HG02884 (cell line): ENCODE measurements at regions not wholly inside any gene's neighbourhood (a gene's known extent, or its start where the extent isn't known, plus 50 kb on each side); places are given as distances from the start of the nearest gene placed in this dataset.
"Not testable (repeated sequence)": the region's sequence is repeated elsewhere in the genome, so short reads cannot be mapped to it uniquely, and the experiment has no call there.

Source experiments
- ATAC-seq: cut with Tn5 transposase; IDR thresholded peaks from one replicate; pipeline ENCODE4 v1.9.1; 2021; ENCODE audit warnings: mild to moderate bottlenecking, moderate library complexity; ENCODE audit not compliant: unreplicated experiment

DNA sequence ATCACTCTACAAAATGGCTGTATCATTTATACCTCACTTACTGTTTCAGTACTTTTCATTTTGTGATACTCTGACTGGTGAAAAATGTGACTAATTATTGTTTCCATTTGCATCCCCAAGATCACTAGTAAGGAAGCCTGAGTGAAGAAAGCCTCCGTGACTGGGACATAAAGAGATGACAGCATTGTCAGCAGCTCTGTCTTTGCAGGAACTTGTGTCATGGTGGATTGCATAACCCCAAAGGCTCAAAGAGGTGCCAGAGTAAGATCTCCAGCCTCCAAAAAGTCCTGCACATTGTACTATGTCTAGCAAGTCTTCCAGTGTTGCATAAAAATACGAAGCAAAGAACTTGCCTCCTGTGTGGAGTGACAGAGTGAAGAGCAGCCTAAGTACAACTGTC, 187.5 kb upstream of the CRIM1 start:
- no peak for ATAC-seq

DNA sequence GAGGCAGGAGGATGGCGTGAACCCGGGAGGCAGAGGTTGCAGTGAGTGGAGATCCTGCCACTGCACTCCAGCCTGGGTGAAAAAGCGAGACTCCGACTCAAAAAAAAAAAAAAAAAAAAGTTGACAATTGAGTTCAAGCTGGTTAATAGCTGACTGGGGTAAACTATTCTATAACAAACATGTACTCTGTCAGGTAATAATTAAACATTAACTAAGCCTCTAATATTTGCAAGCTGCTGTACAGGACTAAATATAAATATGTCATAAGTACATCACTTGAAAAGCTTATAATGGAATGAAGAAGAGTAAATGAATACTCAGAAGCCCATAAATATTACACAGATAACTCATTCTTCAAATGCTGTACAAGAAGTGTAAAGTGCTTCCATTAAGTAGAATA, 190.4 kb upstream of the CRIM1 start:
- ATAC-seq, result no peak

- no peak for ATAC-seq
These were observed 191.9 kb upstream of the CRIM1 start for GRCh38 chr2:36163520-36164254.

GRCh38 chr2:36157093-36157492, 198.5 kb upstream of the CRIM1 start:
- ATAC-seq, result not testable (repeated sequence)

DNA sequence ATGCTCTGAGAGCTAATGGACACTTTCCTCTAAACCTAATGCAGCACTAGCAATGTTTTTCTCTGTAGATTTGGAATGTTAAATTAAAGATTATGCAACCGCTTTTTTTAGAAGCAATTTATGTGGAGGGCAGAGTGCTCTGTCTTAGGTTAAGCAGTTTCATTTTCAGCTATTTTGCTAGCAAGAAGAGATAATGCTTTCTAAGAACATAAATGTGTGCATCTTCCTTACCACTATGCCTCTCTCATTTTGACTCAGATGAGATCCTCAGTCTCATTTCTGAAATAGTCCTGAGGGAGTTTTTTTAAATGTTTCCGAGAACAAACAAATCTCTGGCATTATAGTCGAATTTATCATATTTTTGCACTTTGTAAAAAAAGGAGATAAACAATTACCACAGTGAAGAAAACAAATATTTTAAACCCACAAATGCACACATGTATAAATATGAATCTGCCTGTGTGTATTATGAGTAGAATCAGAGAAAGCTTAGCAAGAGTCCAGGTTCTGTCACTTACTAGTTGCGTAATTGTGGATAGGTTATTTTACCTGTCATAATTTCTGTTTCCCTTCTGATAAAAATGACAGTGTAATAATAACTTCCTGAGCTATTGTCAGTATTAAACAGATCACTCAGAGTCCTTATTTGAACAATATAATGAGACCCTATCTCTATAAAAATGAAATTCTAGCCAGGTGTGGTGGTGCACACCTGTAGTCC, 207.7 kb upstream of the CRIM1 start:
- ATAC-seq, result peak; percentile 97

- ATAC-seq, result no peak
These were observed 208.8 kb upstream of the CRIM1 start for GRCh38 chr2:36146765-36147164.

DNA sequence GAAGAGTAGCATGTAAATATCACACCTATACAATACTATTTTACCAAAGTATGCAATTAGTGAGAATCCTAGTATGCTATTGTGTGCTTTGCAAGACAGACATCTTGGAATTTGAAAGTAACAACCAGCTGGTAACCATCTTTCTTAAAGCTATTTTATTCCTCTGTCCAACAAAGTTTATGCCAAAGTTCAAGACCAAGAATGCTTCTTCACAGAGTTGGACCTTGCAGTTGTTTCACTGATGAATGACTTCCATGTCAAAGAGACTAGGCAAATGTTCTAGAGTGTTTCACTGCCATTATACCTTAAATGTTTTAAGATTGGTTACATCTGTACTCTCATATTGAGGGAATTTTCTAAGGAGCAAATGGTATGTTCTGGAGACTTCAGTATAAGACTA, 215.2 kb upstream of the CRIM1 start:
- ATAC-seq, result no peak

GRCh38 chr2:36137612-36138011, 218.0 kb upstream of the CRIM1 start:
- no peak for ATAC-seq

DNA sequence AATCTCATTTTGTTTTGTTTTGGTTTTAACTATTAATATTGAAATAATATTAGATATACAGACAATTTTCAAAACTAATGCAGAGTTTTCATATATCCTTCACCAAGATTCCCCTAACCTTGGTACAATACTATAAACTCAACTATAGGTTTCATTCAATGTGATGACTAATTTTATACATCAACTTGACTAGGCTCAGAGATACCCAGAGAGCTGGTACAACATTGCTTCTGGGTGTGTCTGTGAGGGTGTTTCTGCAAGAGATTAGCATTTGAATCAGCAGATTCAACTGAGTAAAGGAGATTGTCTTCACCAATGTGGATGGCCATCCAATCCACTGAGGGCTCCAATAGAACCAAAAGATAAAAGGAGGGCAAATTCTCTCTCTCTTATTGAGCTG, 221.3 kb upstream of the CRIM1 start:
- no peak for ATAC-seq

- ATAC-seq, result no peak
These were observed 227.2 kb upstream of the CRIM1 start for GRCh38 chr2:36128359-36128758.

GRCh38 chr2:36125702-36126101, 229.9 kb upstream of the CRIM1 start:
- no peak for ATAC-seq

DNA sequence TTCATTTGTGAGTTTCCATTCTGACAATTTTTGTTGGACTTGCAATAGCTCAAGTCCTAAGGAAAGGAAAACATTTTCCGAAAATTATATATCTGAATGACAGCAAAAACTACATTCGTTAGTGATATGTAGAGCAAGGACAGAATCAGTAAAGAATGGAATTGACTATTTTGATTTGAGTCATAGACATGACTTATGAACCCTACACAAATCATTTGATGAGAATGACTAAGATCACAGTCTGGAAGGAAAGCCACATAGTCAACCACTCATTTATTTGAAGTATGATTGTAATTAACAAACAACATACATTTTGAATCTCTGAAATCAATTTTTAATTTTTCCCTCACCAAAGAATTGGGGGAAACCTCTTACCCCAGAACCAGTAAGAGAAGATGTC, 231.6 kb upstream of the CRIM1 start:
- no peak for ATAC-seq

DNA sequence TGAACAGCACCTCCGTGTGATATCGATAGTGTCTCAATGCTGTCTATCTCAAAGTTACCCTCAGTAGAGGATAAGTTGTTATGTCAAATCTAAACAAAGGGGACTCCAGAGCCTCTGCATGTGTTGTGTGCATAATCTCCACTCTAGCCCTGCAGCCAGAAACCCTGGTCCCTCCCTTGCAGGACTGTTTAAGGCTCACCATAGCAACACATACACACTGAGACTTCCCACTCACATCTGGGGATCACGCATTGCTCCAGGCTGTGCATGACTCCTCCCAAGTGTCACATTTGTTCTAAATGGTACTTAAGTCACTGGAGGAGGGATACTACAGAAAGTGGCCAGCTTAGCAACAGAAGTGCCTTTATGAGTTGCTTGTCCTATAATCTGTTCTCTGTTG, 258.6 kb upstream of the CRIM1 start:
- ATAC-seq, result no peak

DNA sequence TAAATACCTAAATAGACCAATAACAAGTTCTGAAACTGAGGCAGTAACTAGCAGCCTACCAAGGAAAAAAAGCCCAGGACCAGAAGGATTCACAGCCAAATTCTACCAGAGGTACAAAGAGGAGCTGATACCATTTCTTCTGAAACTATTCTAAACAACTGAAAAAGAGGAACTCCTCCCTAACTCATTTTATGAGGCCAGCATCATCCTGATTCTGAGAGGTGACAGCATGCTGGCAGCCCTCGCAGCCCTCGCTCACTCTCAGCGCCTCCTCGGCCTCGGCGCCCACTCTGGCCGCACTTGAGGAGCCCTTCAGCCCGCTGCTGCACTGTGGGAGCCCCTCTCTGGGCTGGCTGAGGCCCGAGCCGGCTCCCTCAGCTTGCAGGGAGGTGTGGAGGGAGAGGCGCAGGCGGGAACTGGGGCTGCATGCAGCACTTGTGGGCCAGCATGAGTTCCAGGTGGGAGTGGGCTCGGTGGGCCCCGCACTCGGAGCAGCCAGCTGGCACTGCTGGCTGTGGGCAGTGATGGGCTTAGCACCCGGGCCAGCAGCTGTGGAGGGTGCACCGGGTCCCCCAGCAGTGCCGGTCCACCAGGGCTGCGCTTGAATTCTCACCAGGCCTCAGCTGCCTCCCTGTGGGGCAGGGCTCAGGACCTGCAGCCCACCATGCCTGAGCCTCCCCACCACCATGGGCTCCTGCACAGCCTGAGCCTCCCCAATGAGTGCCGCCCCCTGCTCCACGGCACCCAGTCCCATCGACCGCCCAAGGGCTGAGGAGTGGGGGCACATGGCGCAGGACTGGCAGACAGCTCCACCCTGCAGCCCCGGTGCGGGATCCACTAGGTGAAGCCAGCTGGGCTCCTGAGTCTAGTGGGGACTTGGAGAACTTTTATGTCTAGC, 263.5 kb upstream of the CRIM1 start:
- ATAC-seq, result not testable (repeated sequence)

- no peak for ATAC-seq
These were observed 266.8 kb upstream of the CRIM1 start for GRCh38 chr2:36088716-36089328.

GRCh38 chr2:36087344-36087743, 268.2 kb upstream of the CRIM1 start:
- ATAC-seq, result no peak

DNA sequence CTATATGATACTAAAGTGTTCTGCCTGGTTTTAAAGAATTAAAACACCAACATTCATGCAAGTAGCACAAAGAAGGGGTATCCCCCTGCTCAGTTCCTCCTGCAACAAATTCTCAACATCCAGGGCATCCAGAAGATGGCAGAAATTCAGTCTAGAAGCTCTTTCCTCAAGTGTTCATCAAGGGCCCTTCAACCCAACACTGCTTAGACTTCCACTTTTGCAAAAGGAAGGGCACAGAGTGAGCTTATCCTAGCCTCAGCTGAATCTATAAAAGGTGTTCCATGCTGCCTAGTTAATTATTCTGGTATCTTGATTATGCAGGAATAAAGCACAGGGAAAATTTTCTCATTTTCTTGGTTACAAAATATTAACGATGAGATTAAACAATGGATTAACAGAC, 275.8 kb upstream of the CRIM1 start:
- no peak for ATAC-seq

GRCh38 chr2:36074008-36074407, 281.6 kb upstream of the CRIM1 start:
- no peak for ATAC-seq

DNA sequence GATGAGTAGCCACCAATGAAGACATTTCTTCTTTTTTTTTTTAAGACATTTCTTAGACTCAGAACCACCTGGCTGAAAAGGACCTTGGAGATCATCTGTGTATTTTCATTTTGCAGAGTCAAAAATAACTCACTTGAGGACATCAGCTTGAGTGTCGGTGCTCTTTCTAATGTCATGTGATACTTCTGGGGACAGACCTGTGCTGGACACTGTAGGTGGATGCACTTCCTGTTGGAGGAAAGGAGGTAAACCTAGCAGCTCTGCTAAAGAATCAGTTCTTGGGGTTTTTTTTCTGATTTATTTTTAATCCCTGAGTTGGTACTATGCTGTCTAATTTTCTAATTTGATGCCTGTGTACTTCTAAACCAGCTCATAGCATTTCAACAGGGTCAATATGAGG, 283.9 kb upstream of the CRIM1 start:
- ATAC-seq, result no peak

- no peak for ATAC-seq
These were observed 286.5 kb upstream of the CRIM1 start for GRCh38 chr2:36069074-36069473.

DNA sequence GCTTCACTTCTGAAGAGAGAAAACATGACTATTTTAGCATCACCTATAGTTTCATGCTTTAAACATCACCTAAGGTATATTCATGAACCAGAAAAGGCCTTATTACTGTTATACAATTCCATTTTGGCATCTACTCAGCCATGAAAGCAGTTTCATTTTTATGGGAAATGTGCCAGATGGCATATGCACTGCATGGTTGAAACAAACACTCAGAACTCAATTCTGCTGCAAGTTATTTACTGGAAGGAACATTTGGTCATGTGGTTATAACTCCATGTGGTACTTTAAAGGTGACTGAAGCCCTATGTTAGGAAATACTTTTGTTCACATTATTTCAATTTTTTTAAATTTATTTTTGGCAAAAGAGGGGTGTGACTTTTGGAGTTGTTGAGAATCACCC, 287.5 kb upstream of the CRIM1 start:
- no peak for ATAC-seq
